ENCODE measurements at regions not wholly inside any gene's neighbourhood (a gene's known extent, or its start where the extent isn't known, plus 50 kb on each side); places are given as distances from the start of the nearest gene placed in this dataset.

- TF ChIP-seq CTCF (IDR thresholded peaks at IDR 0.05): no peak
- no peak for TF ChIP-seq ZFX (IDR thresholded peaks at IDR 0.05; ENCODE audit: borderline replicate concordance)
Observed at GRCh38 chr1:50289495-50289894, 133.7 kb downstream of the DMRTA2 start.
